NCI-H69 (cell line): ENCODE measurements at regions not wholly inside any gene's neighbourhood (a gene's known extent, or its start where the extent isn't known, plus 50 kb on each side); places are given as distances from the start of the nearest gene placed in this dataset.
A peak's percentile ranks its signal among the peaks of the same experiment; 100 is the strongest.

Source experiments
- DNase-seq: peaks from one replicate; lab custom pipeline; 2025; lab: John Stamatoyannopoulos, UW

DNA sequence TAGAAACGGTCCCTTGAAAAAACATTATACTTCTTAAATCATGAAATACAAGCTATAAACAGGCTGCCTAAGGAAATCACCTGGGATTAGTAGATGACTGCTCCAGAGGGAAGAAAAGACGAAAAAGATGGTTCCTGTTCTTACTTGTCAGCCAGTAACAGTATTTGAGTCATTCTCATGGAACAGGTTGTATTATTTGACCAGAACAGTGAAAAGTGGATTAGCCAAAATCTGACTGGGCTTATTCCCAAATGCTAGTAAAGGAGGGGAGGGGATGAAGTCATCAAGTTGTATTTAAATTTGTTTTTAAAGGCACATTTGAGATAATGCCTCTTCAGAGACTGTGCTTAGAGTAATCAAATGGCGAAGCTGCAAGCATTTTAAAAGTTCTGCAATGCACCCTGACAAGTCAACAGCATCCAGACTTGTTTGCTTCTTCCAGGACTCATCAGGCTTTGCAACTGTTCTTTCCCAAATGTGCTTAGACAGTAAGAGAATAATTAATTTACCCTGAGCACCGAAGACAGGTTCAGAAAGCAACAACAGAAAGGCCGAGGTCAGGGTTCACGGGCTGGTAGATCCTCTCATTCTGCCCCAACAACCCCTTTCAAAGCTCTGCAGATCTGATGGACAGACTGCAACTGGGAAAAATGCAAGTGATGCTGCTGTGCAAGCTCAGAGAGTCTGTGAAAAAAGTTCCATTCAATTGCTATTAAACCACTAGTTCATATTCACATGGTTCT, 800.6 kb downstream of the KCTD16 start:
- no peak for DNase-seq

DNA sequence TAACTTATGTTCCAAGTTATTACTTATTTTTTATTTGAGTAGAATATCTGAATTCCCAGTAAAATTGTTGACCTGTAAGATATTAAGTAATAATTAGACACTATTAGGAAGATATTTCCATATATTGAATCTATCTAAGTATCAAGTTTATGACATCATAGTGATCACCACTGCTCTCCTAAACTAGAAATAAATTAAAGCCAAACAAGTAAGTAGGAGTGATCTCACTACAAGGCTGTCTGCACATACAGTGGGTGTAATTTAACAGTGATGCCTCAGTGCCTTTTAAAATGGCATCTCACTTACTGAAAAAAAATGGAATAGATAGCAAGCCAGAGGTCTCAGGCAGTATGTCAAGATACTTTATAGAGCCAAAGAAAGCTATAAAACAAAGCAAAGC, 789.6 kb downstream of the KCTD16 start:
- DNase-seq = no peak

DNA sequence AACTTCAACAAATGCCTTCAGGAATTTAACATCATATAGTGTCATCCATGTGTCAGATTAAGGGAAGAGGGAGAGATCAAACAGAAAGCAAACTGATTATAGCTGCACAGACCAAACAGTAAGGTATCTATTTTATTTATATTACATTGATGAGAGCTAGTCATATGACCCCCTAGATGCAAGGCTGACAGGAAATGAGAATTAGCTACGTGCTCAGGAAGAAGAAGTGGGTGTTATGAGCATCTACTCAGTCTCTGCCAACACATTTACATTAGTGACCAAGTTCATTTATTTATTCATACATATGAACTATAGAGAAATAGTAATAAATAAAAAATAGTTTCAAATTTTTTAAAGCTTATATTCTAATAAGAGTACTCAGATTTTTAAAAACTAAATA, 787.3 kb downstream of the KCTD16 start:
- no peak for DNase-seq

DNA sequence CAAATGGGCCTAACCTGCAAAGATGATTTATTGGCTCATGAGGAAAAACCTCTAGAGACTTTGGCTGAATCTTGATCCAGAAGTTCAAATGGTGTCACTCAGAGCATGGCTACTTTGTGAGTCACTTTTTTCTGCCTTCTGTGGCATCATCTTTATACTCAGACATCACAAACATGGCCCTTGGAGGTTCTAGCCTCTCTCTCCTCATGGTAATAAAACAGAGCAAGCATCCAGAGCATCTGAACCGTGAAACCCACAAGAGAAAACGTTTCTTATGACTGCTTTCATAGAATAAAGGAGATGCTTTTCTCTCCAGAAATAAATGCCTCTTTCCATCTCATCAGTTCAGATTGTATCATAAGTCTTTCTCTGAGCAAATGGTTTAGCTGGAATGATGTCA, 780.3 kb downstream of the KCTD16 start:
- peak; percentile 39 for DNase-seq

DNA sequence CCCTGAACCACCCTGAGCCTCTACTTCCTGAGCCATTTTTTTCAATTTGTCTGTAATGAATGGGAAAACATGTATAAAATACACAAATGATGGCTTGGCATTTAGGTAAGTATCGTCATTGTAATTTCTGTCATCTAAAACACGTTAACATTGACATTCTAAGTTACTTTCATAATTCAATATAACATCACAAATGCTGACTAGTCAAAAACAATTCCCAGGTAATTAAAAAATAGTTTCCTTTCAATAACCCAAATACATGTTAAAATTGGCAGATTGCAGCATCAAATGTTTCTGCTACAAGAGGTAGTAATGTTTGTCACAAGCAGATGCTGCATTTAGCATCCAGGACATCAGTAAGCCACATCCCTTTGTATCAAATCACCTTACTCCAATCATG, 776.4 kb downstream of the KCTD16 start:
- no peak for DNase-seq

DNA sequence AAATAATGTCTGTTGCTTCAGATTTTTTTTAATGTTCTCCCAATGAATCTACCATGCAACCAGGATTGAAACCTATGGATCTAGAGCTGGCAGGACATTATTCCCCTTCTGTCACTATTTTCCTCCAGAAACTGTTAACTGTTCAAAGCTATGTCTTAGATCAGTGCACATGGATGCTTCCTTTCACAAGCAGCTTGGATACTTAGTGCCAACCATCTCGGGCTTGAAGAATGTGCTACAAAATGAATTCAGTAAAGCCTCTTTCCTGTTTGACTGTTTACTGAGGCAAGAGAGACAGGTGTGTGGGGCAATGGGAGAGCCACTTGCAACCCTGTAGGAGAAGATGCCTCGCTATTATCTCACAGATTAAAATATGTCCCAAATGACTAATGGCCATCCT, 774.8 kb downstream of the KCTD16 start:
- peak; percentile 64 for DNase-seq

DNA sequence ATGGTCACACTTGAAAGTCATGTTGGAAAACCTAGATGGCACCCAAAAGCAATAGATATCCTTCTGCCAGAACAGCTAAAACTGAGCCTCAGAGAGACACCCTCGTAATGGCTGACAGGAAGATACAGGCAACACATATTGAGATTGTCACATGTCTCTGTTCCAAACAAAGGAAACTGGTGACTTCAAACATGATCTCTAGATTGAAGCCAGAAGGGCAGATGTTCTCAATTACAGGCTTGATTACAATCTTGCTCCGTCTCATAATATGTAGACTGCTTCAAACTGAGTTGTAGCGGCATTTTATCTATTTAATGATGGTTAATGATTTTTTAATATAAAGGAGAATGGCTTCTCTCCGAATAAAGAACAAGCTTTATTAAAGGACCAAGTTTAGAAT, 774.3 kb downstream of the KCTD16 start:
- DNase-seq = peak; percentile 80

DNA sequence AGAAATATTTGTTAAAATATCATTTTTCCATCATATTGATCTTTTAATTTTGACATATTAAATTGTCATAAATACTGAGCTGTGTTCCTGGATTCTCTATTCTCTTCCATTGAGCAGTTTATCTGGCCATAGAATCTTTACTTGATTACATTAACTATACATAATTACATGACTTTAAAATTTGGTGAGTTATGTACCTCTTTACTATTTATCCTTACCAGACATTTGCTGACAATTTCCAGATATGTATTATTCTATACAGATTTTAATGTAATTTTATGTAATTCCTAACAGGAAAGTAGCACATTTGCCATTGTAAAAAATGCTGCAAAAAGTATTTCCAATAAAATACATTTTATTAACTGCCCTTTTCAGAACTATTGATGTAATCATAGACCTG, 770.3 kb downstream of the KCTD16 start:
- no peak for DNase-seq

DNA sequence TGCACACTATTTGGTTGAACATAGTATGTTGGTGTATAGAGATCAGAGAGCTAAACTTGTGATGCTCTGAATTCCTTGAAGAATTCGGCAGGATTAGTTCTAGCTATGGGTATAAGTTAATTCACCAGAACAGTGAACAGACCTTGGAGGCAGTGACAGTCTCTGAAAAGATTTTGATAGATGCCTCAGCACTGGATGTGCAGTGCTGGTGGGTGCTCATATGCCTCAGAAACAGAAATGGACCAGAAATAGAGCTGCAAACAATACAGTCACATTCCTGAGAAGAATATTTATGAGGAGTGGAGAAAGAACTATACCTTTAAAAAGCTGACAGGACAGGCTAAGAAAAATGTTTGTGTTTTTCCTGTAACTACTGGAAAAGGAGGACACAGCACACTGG, 747.7 kb downstream of the KCTD16 start:
- no peak for DNase-seq

DNA sequence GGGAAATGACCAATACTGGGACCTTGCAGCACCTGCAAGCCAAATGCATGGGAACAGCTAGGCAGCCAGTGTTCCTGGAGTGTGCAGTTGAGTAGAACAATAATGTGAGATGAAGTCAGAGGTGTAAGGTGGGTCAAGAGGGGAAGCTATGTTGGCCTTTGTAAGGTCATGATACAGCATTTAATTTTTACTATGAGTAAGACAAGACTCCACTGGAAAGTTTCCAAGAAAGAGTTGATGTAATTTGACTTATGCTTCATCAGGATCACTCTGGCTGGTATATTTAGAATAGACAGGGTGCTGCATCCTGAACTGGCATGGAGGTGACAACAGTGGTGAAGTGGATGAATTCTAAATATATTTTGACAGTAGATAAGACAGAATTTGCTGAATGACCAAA, 744.8 kb downstream of the KCTD16 start:
- DNase-seq = no peak

DNA sequence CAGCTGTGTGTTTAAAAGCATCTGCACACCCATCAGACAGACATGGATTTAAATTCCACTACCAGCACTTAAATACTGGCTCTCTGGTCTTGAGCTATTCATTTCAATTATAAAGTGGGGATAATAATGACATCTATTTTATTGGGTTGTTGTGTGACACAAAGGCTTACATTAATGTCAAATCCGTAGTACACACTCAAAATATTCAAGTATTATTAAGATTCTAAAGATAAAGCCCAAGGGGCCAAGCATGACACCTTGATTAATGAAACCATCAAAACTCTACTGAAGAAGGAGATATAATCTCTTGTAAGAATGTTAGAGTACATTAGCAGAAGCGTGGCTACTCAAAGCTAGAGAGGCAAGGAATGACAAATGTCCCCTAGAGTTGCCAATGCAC, 743.0 kb downstream of the KCTD16 start:
- DNase-seq = no peak

DNA sequence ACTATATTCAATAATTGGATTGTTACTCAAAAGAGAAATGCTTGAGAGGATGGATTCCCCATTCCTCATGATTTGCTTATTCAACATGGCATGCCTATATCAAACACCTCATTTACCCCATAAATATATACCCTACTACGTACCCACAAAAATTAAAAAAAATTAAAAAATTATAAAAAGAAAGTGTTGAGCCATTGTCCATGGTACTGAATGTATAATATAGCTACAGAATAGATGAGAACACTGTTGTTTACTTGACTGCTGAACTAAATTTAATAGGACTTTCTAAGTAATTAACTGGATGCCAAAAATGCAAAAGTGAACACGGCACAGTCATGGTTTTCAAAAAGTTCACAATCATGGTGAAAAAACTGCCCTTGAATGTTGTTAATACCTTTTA, 725.8 kb downstream of the KCTD16 start:
- DNase-seq = no peak

DNA sequence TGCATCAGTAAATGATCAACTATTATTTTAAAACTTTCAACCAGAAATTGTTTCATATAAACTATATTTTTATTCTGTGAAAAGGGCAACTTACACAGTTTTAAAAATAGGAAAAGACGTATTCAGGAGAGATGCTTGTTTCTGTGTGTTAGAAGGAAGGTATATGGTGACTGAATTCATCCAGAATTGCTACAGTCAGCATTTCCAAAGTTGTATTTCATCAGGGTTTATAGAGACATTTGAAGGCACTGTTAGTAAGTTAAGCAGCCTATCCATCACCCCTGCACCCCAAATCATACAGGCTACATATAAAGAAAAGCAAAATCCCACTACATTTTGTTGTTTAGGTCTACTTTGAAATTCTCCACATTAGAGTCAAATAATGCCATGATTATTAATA, 716.0 kb downstream of the KCTD16 start:
- DNase-seq = no peak

DNA sequence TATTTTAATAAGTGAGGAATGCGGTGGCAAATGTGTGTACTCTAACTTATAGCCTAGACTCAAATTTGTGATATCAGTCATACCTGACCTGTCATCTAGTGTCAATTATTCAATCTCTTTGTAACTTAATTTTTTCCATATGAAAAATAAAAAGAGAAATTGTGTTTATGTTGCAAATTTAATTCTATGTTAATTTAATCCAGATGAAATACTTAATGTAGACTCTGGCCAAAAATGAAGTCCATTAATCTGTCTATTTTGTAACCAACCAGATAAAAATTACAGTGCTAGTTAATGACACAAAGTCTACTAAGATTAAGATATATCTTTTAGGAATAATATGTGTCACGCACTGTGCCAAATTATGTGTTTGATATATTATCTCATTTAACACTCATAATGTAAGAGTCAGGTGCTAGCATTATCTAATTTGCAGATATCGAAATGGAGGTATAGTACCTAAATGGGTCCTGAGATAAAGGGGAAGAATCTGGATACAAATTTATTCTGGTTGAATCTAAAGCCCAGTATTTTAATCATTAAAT, 712.1 kb downstream of the KCTD16 start:
- DNase-seq = no peak

DNA sequence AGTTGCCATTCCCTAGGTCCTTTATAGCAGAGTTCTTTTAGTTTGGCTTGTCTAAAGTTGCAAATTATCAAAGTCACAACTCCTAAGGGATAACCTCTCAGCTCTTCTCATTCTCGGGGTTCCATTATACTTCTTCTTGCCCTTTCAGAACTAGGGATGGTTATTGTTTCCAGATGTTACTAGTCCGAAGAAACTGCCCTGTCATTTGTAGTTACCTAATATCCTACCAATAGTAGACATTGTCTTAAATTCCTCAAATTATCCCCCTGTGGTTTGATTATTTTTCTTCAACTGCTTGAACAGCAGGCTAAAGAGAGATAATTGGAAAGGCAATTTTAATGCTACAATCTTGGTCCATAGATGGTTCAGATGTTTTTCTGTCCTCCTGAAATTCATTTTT, 709.8 kb downstream of the KCTD16 start:
- peak; percentile 19 for DNase-seq

DNA sequence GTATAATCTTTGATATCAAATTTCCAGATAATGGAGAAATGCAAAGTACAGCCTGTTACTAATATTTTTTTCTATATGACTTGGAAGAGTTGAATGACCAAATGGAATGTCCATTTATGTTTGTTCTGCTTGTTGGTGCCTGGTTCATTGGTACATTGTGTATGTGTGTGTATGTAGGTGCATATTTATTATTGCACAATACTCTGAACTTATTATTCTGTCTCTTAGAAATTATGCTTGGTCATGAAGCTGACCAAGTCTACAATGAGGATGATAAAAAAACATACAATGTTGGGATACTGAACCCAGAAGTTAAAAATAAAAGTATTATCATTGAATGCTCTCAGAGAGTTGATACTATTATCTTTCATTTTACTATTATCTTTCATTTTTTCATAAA, 706.3 kb downstream of the KCTD16 start:
- DNase-seq = no peak

DNA sequence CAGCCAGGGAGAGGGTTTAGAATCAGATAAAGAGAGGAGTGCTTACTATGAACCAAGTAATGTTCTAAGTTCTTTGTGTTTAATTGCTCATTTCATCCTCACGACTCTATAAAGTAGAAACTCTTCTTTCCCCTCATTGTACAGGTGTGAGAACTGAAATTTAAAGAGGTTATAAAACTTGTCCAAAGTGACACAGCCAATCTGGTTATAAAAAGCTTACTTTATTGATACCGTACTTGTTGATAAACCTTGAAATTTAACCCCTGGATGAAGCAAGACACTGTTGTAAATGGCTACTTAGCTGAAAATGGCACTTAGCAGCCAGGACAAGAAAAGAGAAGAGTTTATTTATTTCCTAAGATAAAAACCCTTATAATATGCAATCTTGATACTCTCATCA, 702.4 kb downstream of the KCTD16 start:
- no peak for DNase-seq

DNA sequence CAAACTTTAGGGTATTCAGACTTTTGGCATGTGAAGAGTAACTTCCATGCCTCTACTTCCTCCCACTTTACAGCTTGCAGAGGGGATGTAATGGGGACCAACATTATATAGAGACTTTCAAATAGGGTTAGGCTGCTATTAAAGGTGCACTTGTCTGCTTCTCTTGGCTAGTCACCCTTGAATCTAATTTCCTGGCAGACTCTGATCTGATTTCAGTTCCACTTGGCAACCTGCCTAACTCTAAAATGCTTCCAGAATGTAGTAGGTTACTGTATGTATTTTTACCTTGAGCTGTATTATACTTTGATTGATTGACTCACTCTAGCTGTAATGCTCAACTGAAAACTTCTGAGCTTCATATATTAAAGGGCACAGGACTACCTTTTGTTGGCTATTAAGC, 693.4 kb downstream of the KCTD16 start:
- peak; percentile 67 for DNase-seq

DNA sequence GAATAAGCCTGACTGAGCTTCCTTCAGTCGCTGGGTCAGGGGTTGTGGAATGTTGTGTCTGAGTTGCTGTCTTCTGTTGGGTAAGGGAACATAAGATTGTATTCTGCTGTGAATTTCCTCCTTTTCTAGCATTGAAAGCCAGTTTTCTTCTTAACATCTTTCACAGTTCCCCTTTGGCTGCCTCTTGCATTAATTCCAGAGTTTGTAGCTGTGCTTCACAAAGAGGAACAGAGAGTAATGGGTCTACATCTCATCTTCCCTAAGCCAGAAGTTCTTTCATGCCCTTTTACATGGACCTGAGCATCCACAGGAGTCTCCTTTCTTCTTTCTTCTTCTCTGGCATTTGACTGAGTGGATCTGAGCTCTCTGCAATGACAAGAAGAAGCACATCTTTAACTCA, 686.8 kb downstream of the KCTD16 start:
- DNase-seq = no peak

DNA sequence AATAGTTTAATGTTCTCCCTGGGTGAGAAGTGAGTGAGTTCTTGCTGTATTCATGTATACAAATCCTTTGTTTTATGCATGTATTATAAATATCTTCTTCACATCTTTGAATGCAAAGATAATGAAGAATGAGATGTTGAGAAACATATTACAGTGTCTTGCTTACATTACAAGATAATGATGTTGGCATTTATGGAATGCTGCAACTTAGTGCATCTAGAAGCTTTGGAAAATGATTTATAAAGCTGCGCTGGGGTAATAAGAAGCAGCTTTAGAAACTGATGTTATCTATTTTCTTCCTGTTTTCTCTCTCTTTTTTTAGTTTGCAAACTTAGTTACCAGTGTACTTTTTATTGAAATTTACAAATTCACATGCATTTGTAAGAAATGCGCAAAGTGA, 673.4 kb downstream of the KCTD16 start:
- DNase-seq = no peak

DNA sequence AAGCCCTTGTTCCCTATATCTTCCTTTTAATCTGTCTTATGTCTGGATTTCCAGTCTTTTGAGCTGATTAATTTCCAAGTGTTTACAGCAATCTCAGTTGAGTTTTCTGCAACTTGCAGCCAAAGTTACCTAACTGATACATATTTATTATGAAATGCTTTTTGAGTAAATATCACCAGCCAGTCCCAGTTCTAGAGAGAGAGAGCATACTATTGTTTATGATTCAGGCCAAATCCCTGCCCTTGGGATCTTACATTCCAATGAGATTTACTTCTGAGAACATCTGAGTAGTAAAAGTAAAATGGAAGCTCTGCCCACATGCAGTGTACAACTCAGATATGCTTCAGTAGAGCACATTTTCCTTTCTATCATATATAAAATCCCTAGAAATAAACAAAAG, 661.7 kb downstream of the KCTD16 start:
- no peak for DNase-seq

DNA sequence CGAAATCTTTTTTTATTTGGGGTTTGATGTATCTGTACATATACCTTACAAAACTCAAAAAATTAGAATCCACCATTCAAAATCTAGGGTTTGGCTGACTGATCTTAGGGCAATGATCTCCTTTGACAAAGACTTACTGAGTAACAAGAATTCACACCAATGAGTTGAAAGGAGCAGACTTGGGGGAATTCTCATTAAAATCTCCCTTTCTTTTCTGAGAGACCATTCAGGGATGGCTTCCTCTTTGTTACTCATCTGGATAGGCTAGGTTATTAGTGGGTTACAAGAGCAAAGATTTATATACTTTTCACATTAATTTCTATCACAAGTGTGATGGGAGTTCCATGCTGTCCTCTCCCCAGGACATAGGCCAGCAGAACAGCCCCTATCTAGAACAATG, 661.0 kb downstream of the KCTD16 start:
- DNase-seq = no peak

DNA sequence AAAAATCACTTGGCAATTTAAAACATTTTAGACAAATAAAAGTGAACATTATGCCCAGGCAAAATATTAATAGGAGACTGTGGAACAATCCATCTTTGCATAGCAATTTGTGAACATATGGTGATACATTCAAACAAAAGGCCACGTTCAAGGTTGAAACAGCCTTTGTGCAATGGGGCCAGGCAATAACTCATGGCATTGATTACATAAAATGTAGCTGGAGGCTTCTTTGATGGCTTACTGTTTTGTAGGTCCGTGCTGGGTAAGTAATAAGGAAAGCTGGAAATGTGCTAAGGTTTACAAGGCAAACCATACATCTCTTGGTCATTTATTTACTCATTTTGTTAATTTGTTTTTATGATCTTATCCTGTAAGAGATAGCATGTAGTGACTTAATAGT, 651.8 kb downstream of the KCTD16 start:
- peak; percentile 93 for DNase-seq

DNA sequence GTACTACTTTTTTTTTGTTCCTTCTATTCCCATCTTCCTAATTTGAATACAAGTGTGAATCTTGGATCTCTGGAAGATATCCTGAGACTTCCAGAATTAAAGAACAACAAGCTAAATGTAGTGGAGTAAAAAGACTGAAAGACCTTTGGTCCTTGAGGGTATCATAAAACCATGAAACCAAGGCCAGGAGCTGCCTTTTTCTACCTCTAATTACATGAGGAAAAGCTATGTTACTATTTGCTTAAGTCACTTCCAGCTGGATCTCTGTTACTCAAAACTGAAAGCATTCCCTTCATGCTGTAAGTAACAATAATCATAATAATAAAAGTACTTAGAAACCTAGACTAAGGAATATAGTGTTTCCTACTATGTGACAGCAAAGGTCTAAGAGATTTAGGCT, 649.6 kb downstream of the KCTD16 start:
- DNase-seq = no peak
